ENCODE measurements at regions not wholly inside any gene's neighbourhood (a gene's known extent, or its start where the extent isn't known, plus 50 kb on each side); places are given as distances from the start of the nearest gene placed in this dataset.
"Not testable (repeated sequence)": the region's sequence is repeated elsewhere in the genome, so short reads cannot be mapped to it uniquely, and the experiment has no call there.

DNA sequence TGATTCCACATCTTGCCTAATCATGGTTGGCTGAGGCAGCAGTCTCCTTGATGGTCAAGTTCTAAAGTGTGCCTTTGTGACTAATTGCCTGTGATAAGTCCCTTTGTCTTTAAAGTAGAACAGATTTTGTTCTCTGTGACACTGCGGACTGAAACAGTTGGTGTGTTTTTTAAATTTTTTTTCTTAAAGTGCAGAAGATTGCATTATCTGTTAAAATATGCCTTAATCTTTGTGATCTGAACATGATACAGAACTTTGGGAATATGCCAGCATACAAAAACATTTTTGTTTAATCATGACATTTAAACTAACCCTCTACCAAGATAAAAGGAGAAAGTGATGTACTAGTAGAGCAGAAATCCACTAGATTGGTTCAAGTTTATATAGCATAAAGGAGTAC lies 1260.6 kb upstream of the ADGRL2 start:
- intact Hi-C loops (cut with DNase I) = no loop called here
- H3K4me1 ChIP-seq = no peaks in the 10 kb centered on the region
- no peak for DNase-seq
- H3K27me3 ChIP-seq = no peaks in the 10 kb centered on the region
- H3K9me3 ChIP-seq = no peaks in the 10 kb centered on the region
- H3K36me3 ChIP-seq = no peaks in the 10 kb centered on the region
- TF ChIP-seq POLR2AphosphoS5 (IDR thresholded peaks at IDR 0.05) (no peak), POLR2A (IDR thresholded peaks at IDR 0.05) (no peak), EP300 (IDR thresholded peaks at IDR 0.05) (no peak)
- TF ChIP-seq, protein P1, sequence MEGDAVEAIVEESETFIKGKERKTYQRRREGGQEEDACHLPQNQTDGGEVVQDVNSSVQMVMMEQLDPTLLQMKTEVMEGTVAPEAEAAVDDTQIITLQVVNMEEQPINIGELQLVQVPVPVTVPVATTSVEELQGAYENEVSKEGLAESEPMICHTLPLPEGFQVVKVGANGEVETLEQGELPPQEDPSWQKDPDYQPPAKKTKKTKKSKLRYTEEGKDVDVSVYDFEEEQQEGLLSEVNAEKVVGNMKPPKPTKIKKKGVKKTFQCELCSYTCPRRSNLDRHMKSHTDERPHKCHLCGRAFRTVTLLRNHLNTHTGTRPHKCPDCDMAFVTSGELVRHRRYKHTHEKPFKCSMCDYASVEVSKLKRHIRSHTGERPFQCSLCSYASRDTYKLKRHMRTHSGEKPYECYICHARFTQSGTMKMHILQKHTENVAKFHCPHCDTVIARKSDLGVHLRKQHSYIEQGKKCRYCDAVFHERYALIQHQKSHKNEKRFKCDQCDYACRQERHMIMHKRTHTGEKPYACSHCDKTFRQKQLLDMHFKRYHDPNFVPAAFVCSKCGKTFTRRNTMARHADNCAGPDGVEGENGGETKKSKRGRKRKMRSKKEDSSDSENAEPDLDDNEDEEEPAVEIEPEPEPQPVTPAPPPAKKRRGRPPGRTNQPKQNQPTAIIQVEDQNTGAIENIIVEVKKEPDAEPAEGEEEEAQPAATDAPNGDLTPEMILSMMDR (IDR thresholded peaks at IDR 0.05) = no peak
- 90 to 96% methylated on average over 1 of the region's 1 CpG for WGBS, 2 donors
- no peak overlapping the region for H3K27ac ChIP-seq
- no peak overlapping the region for H3K4me3 ChIP-seq

GRCh38 chr1:80539298-80539697 lies 1261.4 kb upstream of the ADGRL2 start:
- H3K9me3 ChIP-seq; H3K4me1 ChIP-seq; H3K27ac ChIP-seq; intact Hi-C loops (cut with DNase I); DNase-seq; H3K27me3 ChIP-seq; H3K4me3 ChIP-seq; H3K36me3 ChIP-seq: not testable (repeated sequence)
- WGBS, 2 donors = 93 to 95% methylated on average over 8 of the region's 8 CpGs

GRCh38 chr1:80536461-80536860 lies 1264.3 kb upstream of the ADGRL2 start:
- Histone ChIP-seq H3K4me3 (no peak overlapping the region), H3K27me3 (no peaks in the 10 kb centered on the region), H3K9me3 (no peaks in the 10 kb centered on the region), H3K36me3 (no peaks in the 10 kb centered on the region), H3K4me1 (peaks cover 0 to 18% (median 10%) of the 10 kb centered on the region in 4 donors), H3K27ac (no peak overlapping the region)
- WGBS, 2 donors = 84% methylated on average over 4 of the region's 4 CpGs
- TF ChIP-seq, protein P1 (IDR thresholded peaks at IDR 0.05) = no peak
- TF ChIP-seq EP300 (IDR thresholded peaks at IDR 0.05) (no peak), POLR2A (IDR thresholded peaks at IDR 0.05) (no peak), POLR2AphosphoS5 (IDR thresholded peaks at IDR 0.05) (no peak)
- no peak for DNase-seq
- intact Hi-C loops (cut with DNase I) = no loop called here

- Histone ChIP-seq H3K27me3 (no peaks in the 10 kb centered on the region), H3K4me3 (no peak overlapping the region), H3K27ac (no peak overlapping the region), H3K9me3 (no peaks in the 10 kb centered on the region), H3K36me3 (no peaks in the 10 kb centered on the region), H3K4me1 (peaks cover 0 to 18% (median 10%) of the 10 kb centered on the region in 4 donors)
- 44 to 66% methylated on average over 2 of the region's 2 CpGs for WGBS, 2 donors
- TF ChIP-seq, protein P1 (IDR thresholded peaks at IDR 0.05) = no peak
- TF ChIP-seq POLR2AphosphoS5 (IDR thresholded peaks at IDR 0.05) (no peak), EP300 (IDR thresholded peaks at IDR 0.05) (no peak), POLR2A (IDR thresholded peaks at IDR 0.05) (no peak)
- intact Hi-C loops (cut with DNase I) = no loop called here
- no peak for DNase-seq
Observed at GRCh38 chr1:80535466-80535865, 1265.3 kb upstream of the ADGRL2 start.

GRCh38 chr1:80534606-80535360 lies 1266.0 kb upstream of the ADGRL2 start:
- intact Hi-C loops (cut with DNase I) = no loop called here
- WGBS, 2 donors = 78 to 79% methylated on average over 2 of the region's 2 CpGs
- TF ChIP-seq, protein P1 (IDR thresholded peaks at IDR 0.05) = no peak
- no peak for TF ChIP-seq EP300 (IDR thresholded peaks at IDR 0.05)
- TF ChIP-seq POLR2AphosphoS5 (IDR thresholded peaks at IDR 0.05) = no peak
- TF ChIP-seq POLR2A (IDR thresholded peaks at IDR 0.05) = no peak
- H3K9me3 ChIP-seq = no peaks in the 10 kb centered on the region
- no peaks in the 10 kb centered on the region for H3K36me3 ChIP-seq
- no peak for DNase-seq
- no peak overlapping the region for H3K4me3 ChIP-seq
- H3K27me3 ChIP-seq = no peaks in the 10 kb centered on the region
- no peak overlapping the region for H3K27ac ChIP-seq
- H3K4me1 ChIP-seq = peaks cover 0 to 18% (median 10%) of the 10 kb centered on the region in 4 donors

All from sigmoid colon (tissue), 6 donors.